Caco-2 (cell line): ENCODE measurements at regions not wholly inside any gene's neighbourhood (a gene's known extent, or its start where the extent isn't known, plus 50 kb on each side); places are given as distances from the start of the nearest gene placed in this dataset.

Source experiments
- BruUV-seq: library from RNA; stranded (reverse); fragments of 400-500 nt; replicated peaks from 2 replicates; lab custom pipeline; 2021; lab: Mats Ljungman, UMichigan
- CTCF ChIA-PET: fragments of 300-600 bp; sonication (Branson Sonifier 250); formaldehyde crosslinking; loops from one replicate; lab custom pipeline; 2022; ENCODE audit warnings: antibody characterized with exemption; lab: Charles Lee
- POLR2A ChIA-PET: fragments of 300-600 bp; sonication (Branson Sonifier 250); formaldehyde crosslinking; loops from one replicate; lab custom pipeline; 2022; ENCODE audit warnings: antibody characterized with exemption; lab: Charles Lee
- DNase-seq, 2 experiments: peaks; one replicate each; pipeline versions ENCODE4 v3.0.0 to v3.0.0-alpha.2; 2020 to 2022
- H3K27me3 ChIP-seq: replicated peaks from 2 replicates; pipeline ENCODE4 v1.6.0; 2011; ENCODE audit warnings: low read length; ENCODE audit not compliant: control insufficient read depth, insufficient read depth
- H3K36me3 ChIP-seq: 2 replicates; pipeline ENCODE4 v1.5.1; 2011; ENCODE audit warnings: low read length; ENCODE audit not compliant: control insufficient read depth, insufficient read depth
- H3K4me1 ChIP-seq: fragments of 250-450 bp; sonication (Bioruptor Pico); 2 replicates; pipeline ENCODE4 v1.5.1; 2020; ENCODE audit warnings: mild to moderate bottlenecking
- H3K4me3 ChIP-seq: 2 replicates; pipeline ENCODE4 v1.5.1; 2011; ENCODE audit warnings: low read depth, mild to moderate bottlenecking, control low read depth, low read length
- H3K9me3 ChIP-seq: fragments of 250-450 bp; sonication (Bioruptor Pico); 2 replicates; pipeline ENCODE4 v1.5.1; 2020; ENCODE audit warnings: mild to moderate bottlenecking, moderate library complexity
- H3K27ac Mint-ChIP-seq: one replicate; pipeline ENCODE4 v1.8.0; 2022; ENCODE audit warnings: mixed read lengths; ENCODE audit not compliant: unreplicated experiment
- H3K27me3 Mint-ChIP-seq: one replicate; pipeline ENCODE4 v1.8.0; 2022; ENCODE audit warnings: mixed read lengths; ENCODE audit not compliant: insufficient read depth, unreplicated experiment
- H3K36me3 Mint-ChIP-seq: one replicate; pipeline ENCODE4 v1.8.0; 2022; ENCODE audit warnings: mild to moderate bottlenecking, mixed read lengths; ENCODE audit not compliant: insufficient read depth, unreplicated experiment
- H3K4me1 Mint-ChIP-seq: one replicate; pipeline ENCODE4 v1.8.0; 2022; ENCODE audit warnings: low read depth, mixed read lengths; ENCODE audit not compliant: unreplicated experiment
- H3K4me3 Mint-ChIP-seq: one replicate; pipeline ENCODE4 v1.8.0; 2022; ENCODE audit warnings: mild to moderate bottlenecking, moderate library complexity, mixed read lengths; ENCODE audit not compliant: unreplicated experiment
- H3K9me3 Mint-ChIP-seq: one replicate; pipeline ENCODE4 v1.8.0; 2022; ENCODE audit warnings: mixed read lengths; ENCODE audit not compliant: unreplicated experiment
- CTCF ChIP-seq, 2 experiments: fragments of 200-600 bp in 1 of 2; IDR thresholded peaks; 1 replicate in 1 of 2; 2 replicates in 1 of 2; pipeline versions ENCODE4 v1.5.1 to v1.8.0; 2011 to 2022; ENCODE audit warnings: antibody characterized with exemption in 1 of 2, control low read depth in 1 of 2, inconsistent platforms in 1 of 2, low read depth in 1 of 2, low read length in 1 of 2, mild to moderate bottlenecking in 1 of 2, moderate library complexity in 1 of 2; ENCODE audit not compliant: insufficient read depth in 1 of 2, severe bottlenecking in 1 of 2, unreplicated experiment in 1 of 2
- intact Hi-C: fragments of 100-400 bp; cut with micrococcal nuclease; formaldehyde crosslinking; loops from one replicate; pipeline ENCODE4 v1.10.0; 2022; ENCODE audit not compliant: unreplicated experiment

- Mint-ChIP-seq H3K36me3 (peaks cover 11% of the 10 kb centered on the region), H3K9me3 (peaks cover 29% of the 10 kb centered on the region), H3K27me3 (no peaks in the 10 kb centered on the region), H3K4me1 (peaks cover 59% of the 10 kb centered on the region), H3K4me3 (no peak overlapping the region), H3K27ac (peak overlapping the region; percentile 61)
- H3K4me1 ChIP-seq: peaks cover 78% of the 10 kb centered on the region
- ChIA-PET POLR2A (interaction anchor here (0.6 kb wide), 1 partner anchor 19 kb away, joined by 7 read pairs; no protein-coding TSS in a partner anchor), CTCF (no interaction called here)
- no peaks in the 10 kb centered on the region for H3K36me3 ChIP-seq
- no peaks in the 10 kb centered on the region for H3K27me3 ChIP-seq
- H3K9me3 ChIP-seq: no peaks in the 10 kb centered on the region
- TF ChIP-seq CTCF (IDR thresholded peaks at IDR 0.05; ENCODE audit: insufficient read depth in 1 of 2, low read depth in 1 of 2, low read length in 1 of 2, severe bottlenecking in 1 of 2, unreplicated experiment in 1 of 2): no peak
- no peak overlapping the region for H3K4me3 ChIP-seq
- intact Hi-C loops: loop anchor here (10.0 kb wide), 1 partner anchor 528 kb away; no protein-coding TSS in a partner anchor
- DNase-seq: peak in 1 of 2 experiments; percentile 51
- BruUV-seq: no TSS peak
Measured at GRCh38 chr12:124236625-124237031, 58.3 kb upstream of the RFLNA start.

- POLR2A ChIA-PET: interaction anchor here (0.6 kb wide), 1 partner anchor 50 kb away, joined by 3 read pairs; no protein-coding TSS in a partner anchor
- H3K4me1 Mint-ChIP-seq: peaks cover 45% of the 10 kb centered on the region
- Histone ChIP-seq H3K4me1 (peaks cover 55% of the 10 kb centered on the region), H3K27me3 (no peaks in the 10 kb centered on the region), H3K36me3 (no peaks in the 10 kb centered on the region), H3K4me3 (no peak overlapping the region), H3K9me3 (no peaks in the 10 kb centered on the region)
- H3K9me3 Mint-ChIP-seq: peaks cover 29% of the 10 kb centered on the region
- H3K36me3 Mint-ChIP-seq: peaks cover 4% of the 10 kb centered on the region
- TF ChIP-seq CTCF (IDR thresholded peaks at IDR 0.05; ENCODE audit: insufficient read depth in 1 of 2, low read depth in 1 of 2, low read length in 1 of 2, severe bottlenecking in 1 of 2, unreplicated experiment in 1 of 2): no peak
- peak overlapping the region; percentile 15 for H3K4me3 Mint-ChIP-seq
- no peaks in the 10 kb centered on the region for H3K27me3 Mint-ChIP-seq
- no TSS peak for BruUV-seq
- CTCF ChIA-PET: no interaction called here
- peak; percentile 77 to 91 for DNase-seq
- intact Hi-C loops: loop anchor here (10.0 kb wide), 1 partner anchor 526 kb away; no protein-coding TSS in a partner anchor
- peak overlapping the region; percentile 79 for H3K27ac Mint-ChIP-seq
Measured at GRCh38 chr12:124238886-124239285, 56.0 kb upstream of the RFLNA start.

- H3K27me3 Mint-ChIP-seq: no peaks in the 10 kb centered on the region
- intact Hi-C loops: no loop called here
- peaks cover 33% of the 10 kb centered on the region for H3K4me1 Mint-ChIP-seq
- Histone ChIP-seq H3K9me3 (no peaks in the 10 kb centered on the region), H3K36me3 (no peaks in the 10 kb centered on the region), H3K4me1 (peaks cover 51% of the 10 kb centered on the region), H3K4me3 (no peak overlapping the region), H3K27me3 (no peaks in the 10 kb centered on the region)
- H3K4me3 Mint-ChIP-seq: no peak overlapping the region
- BruUV-seq: no TSS peak
- H3K9me3 Mint-ChIP-seq: peaks cover 18% of the 10 kb centered on the region
- TF ChIP-seq CTCF (IDR thresholded peaks at IDR 0.05; ENCODE audit: insufficient read depth in 1 of 2, low read depth in 1 of 2, low read length in 1 of 2, severe bottlenecking in 1 of 2, unreplicated experiment in 1 of 2): no peak
- POLR2A ChIA-PET: no interaction called here
- peak; percentile 69 to 79 for DNase-seq
- peaks cover 4% of the 10 kb centered on the region for H3K36me3 Mint-ChIP-seq
- CTCF ChIA-PET: interaction anchor here (0.5 kb wide), 1 partner anchor 70 kb away, joined by 3 read pairs; no protein-coding TSS in a partner anchor
- H3K27ac Mint-ChIP-seq: peak overlapping the region; percentile 79
Measured at GRCh38 chr12:124240493-124240892, 54.4 kb upstream of the RFLNA start.
